Bronchial epithelial cell (primary cell): ENCODE measurements at regions not wholly inside any gene's neighbourhood (a gene's known extent, or its start where the extent isn't known, plus 50 kb on each side); places are given as distances from the start of the nearest gene placed in this dataset.
A peak's percentile ranks its signal among the peaks of the same experiment; 100 is the strongest.

ENCODE experiments used
- DNase-seq: peaks from one replicate; pipeline ENCODE4 v3.0.0-alpha.2; 2010; ENCODE audit warnings: low read depth
- FAIRE-seq: peaks from 2 replicates; lab custom pipeline; 2011; peaks lifted over from hg19 to GRCh38; lab: Jason Lieb, UNC
- H3K27me3 ChIP-seq: 2 replicates; pipeline ENCODE4 v1.5.1; 2011; ENCODE audit warnings: low read length; ENCODE audit not compliant: control insufficient read depth, insufficient read depth
- H3K36me3 ChIP-seq: 2 replicates; pipeline ENCODE4 v1.5.1; 2011; ENCODE audit warnings: low read length; ENCODE audit not compliant: control insufficient read depth, insufficient read depth
- H3K4me3 ChIP-seq: 2 replicates; pipeline ENCODE4 v1.5.1; 2011; ENCODE audit warnings: mild to moderate bottlenecking, low read depth, low read length, control low read depth
- CTCF ChIP-seq: IDR thresholded peaks from 2 replicates; pipeline ENCODE4 v1.5.1; 2011; ENCODE audit warnings: mild to moderate bottlenecking, moderate library complexity, low read length, control low read depth, inconsistent platforms; ENCODE audit not compliant: insufficient read depth, severe bottlenecking

DNA sequence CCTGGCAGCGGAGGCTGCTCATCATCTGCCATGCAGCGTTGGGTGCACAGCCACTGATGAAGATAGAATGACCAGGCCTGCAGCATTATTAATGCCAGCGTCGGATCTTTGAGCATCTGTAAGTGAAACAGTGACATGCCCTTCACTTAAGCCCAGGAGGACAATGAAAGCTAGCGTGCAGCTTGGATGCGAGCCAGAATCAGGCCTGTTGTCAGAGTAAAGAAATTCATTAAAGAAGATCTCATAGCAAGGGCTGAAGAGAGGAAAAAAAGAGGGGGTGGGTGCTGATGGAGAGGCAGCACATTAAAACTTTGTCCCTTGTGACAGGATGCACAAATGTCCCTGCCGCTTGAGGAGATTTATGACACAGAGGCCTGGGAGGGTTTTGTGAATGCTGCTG, 186.1 kb upstream of the MAST4 start:
- Histone ChIP-seq H3K36me3 (no peaks in the 10 kb centered on the region), H3K4me3 (no peak overlapping the region), H3K27me3 (no peaks in the 10 kb centered on the region)
- no peak for DNase-seq
- FAIRE-seq, result no peak
- TF ChIP-seq CTCF, result no peak

- no peak overlapping the region for H3K4me3 ChIP-seq
- FAIRE-seq (no peak), DNase-seq (no peak)
- H3K36me3 ChIP-seq, result no peaks in the 10 kb centered on the region
- no peak for TF ChIP-seq CTCF
- H3K27me3 ChIP-seq, result no peaks in the 10 kb centered on the region
Observed at GRCh38 chr5:66411701-66412100, 184.5 kb upstream of the MAST4 start.

DNA sequence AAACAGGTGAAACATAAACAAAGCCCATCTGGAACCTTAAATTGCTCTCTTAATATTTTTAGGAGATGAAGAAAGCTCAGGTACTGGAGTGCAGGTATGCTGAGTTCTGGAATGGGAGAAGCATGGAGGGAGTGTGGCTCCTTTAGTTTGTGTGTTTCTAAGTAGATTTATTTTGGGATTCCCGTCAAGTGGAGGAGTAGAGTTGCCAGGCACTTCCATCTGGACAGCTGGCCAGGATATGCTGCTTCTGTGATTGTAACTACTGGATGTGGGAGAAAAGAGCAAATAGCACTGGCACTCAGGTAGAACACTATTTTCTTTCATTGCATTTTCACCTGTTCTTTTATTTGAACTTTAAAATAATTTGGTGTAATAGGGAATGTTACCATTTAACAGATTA, 182.3 kb upstream of the MAST4 start:
- Histone ChIP-seq H3K27me3 (no peaks in the 10 kb centered on the region), H3K4me3 (no peak overlapping the region), H3K36me3 (no peaks in the 10 kb centered on the region)
- FAIRE-seq (no peak), DNase-seq (no peak)
- TF ChIP-seq CTCF, result no peak

DNA sequence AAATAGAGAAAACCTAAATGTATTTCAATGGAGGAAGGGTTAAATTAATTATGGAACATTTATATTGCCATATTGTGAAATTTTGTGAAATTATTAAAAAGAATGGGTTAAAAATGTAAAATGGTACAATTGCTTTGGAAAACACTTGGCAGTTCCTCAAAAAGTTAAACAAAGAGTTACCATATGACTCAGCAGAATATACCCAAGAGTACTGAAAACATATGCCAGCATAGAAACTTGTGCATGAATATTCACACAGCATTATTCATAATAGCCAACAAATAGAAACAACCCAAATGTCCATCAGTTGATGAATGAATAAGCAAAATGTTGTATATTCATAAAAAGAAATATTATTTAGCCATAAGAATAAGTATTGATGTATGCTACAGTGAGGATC, 181.0 kb upstream of the MAST4 start:
- no peak for FAIRE-seq
- H3K27me3 ChIP-seq, result no peaks in the 10 kb centered on the region
- no peak for TF ChIP-seq CTCF
- DNase-seq, result peak; percentile 33
- H3K36me3 ChIP-seq, result no peaks in the 10 kb centered on the region
- H3K4me3 ChIP-seq, result no peak overlapping the region

DNA sequence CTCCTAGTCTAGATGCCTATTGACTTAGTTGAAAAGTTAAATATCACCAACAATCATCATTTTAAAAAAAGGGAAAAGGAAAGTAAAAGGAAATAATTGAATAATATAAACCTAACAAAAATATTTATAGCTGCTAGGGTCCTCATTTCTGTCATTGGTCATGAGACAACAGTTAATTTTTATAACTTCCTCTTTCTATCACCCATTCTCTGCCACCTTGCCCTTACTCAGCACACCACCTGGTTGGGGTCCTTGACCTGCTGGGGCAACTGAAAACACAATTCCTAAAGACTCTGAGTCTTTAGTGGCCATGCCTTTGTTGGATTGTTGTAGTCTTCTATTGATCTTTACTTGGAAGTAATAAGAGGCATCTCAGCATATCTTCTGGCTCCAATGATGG, 179.5 kb upstream of the MAST4 start:
- FAIRE-seq (no peak), DNase-seq (no peak)
- Histone ChIP-seq H3K27me3 (no peaks in the 10 kb centered on the region), H3K36me3 (no peaks in the 10 kb centered on the region), H3K4me3 (no peak overlapping the region)
- TF ChIP-seq CTCF, result no peak

- Histone ChIP-seq H3K27me3 (no peaks in the 10 kb centered on the region), H3K36me3 (no peaks in the 10 kb centered on the region), H3K4me3 (no peak overlapping the region)
- FAIRE-seq (no peak), DNase-seq (no peak)
- no peak for TF ChIP-seq CTCF
Observed at GRCh38 chr5:66417781-66418180, 178.4 kb upstream of the MAST4 start.
